Fibroblast of pulmonary artery (primary cell): ENCODE measurements at regions not wholly inside any gene's neighbourhood (a gene's known extent, or its start where the extent isn't known, plus 50 kb on each side); places are given as distances from the start of the nearest gene placed in this dataset.

Experiments
- DNase-seq: peaks from one replicate; pipeline ENCODE4 v3.0.0-alpha.2; 2010; ENCODE audit warnings: low read depth
- H3K4me3 ChIP-seq: replicated peaks from 2 replicates; pipeline ENCODE4 v1.5.1; 2011; ENCODE audit warnings: low read depth, mild to moderate bottlenecking, control low read depth, low read length, moderate library complexity
- TF ChIP-seq, protein P1 (sequence below): IDR thresholded peaks from 2 replicates; pipeline ENCODE4 v1.5.1; 2011; ENCODE audit warnings: mild to moderate bottlenecking, control low read depth, low read length, inconsistent platforms; ENCODE audit errors: missing control alignments

DNA sequence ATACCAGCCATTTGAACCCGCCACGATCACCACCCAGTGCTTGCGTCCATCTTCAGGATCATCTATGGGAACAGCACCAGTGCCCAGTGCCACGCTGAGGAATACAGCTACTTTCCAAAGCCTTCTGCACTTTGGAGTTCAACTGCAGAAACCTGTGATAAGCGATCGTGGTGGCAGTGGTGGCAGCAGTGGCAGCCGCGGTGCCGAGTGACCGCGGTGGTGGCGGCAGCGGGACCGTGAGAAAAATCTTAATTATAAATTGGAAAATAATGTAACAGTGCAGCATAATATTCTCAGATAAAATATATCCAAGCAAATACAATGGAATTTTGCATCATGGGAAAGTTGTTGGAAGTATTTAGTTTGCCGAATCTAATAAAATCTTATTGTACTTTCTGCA lies 2270.9 kb downstream of the PCDH9 start:
- TF ChIP-seq, protein P1, sequence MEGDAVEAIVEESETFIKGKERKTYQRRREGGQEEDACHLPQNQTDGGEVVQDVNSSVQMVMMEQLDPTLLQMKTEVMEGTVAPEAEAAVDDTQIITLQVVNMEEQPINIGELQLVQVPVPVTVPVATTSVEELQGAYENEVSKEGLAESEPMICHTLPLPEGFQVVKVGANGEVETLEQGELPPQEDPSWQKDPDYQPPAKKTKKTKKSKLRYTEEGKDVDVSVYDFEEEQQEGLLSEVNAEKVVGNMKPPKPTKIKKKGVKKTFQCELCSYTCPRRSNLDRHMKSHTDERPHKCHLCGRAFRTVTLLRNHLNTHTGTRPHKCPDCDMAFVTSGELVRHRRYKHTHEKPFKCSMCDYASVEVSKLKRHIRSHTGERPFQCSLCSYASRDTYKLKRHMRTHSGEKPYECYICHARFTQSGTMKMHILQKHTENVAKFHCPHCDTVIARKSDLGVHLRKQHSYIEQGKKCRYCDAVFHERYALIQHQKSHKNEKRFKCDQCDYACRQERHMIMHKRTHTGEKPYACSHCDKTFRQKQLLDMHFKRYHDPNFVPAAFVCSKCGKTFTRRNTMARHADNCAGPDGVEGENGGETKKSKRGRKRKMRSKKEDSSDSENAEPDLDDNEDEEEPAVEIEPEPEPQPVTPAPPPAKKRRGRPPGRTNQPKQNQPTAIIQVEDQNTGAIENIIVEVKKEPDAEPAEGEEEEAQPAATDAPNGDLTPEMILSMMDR: no peak
- H3K4me3 ChIP-seq: no peak overlapping the region
- DNase-seq: no peak

GRCh38 chr13:64958106-64958505 lies 2272.0 kb downstream of the PCDH9 start:
- no peak for DNase-seq
- TF ChIP-seq, protein P1: no peak

DNA sequence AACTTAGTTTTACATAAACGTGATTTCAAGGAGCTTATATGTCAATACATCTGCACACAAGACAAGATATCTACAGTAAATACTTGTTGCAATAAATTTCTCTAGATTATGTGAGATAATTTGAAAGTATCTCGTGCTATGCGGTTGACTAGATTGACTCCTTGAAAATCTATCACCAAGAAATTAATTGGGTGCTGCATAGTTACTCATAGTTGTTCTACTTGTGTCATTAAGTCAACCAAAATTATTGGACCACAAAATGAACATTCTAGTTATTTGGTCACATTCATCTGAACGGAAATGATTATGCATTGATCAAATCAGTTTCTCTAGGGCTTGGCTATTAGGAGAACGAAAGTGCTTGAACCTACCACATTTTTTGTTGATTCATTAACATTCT lies 2291.5 kb downstream of the PCDH9 start:
- DNase-seq: no peak
- H3K4me3 ChIP-seq: no peak overlapping the region
- TF ChIP-seq, protein P1: no peak

More at GRCh38 chr13:64958106-64958505, 2272.0 kb downstream of the PCDH9 start:
- no peak overlapping the region for H3K4me3 ChIP-seq

DNA sequence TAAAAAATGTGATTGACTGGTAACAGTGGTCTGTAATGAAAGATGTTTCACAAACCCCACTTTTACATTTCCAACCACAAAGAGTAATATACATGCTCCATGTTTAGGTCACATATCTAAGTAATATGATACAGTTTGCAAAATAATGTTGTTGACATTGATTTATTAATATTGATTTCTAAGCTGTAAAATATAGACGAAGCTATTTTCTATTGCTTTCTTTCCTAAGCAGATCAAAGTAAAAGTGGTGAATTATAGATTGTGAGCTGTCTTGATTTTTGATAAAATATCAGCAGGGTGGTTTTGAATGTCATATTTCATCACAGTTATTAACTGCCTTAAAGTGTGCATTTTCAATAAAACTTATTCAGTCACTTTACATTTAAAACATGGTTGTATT lies 2292.8 kb downstream of the PCDH9 start:
- TF ChIP-seq, protein P1: no peak
- no peak for DNase-seq

DNA sequence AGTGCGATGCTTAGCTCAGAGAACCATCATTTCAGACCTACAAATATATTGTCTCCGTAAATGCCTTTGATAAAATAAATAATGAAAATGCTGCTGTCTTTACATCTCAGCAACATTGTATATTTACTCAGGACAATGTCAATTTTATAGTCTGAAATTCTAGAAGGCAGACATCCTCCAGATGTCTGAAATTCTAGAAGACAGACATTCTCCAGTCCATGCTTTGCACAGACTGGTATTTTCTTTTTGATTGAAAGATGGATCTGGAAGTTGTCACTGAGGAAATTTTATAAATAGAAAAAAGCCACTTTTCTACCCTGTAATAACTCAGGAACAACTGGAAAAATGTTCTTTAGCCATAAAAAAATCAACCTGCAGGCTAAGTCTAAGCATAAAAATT lies 2293.3 kb downstream of the PCDH9 start:
- no peak for DNase-seq
- H3K4me3 ChIP-seq: no peak overlapping the region
- TF ChIP-seq, protein P1: no peak

More for the DNA sequence above, 2292.8 kb downstream of the PCDH9 start:
- no peak overlapping the region for H3K4me3 ChIP-seq

GRCh38 chr13:64935441-64935840 lies 2294.7 kb downstream of the PCDH9 start:
- H3K4me3 ChIP-seq: no peak overlapping the region
- TF ChIP-seq, protein P1: no peak

GRCh38 chr13:64934569-64935362 lies 2295.4 kb downstream of the PCDH9 start:
- TF ChIP-seq, protein P1: no peak
- H3K4me3 ChIP-seq: no peak overlapping the region
- DNase-seq: no peak

More at GRCh38 chr13:64935441-64935840, 2294.7 kb downstream of the PCDH9 start:
- DNase-seq: no peak
